ENCODE measurements at regions not wholly inside any gene's neighbourhood (a gene's known extent, or its start where the extent isn't known, plus 50 kb on each side); places are given as distances from the start of the nearest gene placed in this dataset.

GRCh38 chr12:14278294-14278953 lies 87.1 kb upstream of the ATF7IP start:
- TF ChIP-seq CTCF (IDR thresholded peaks at IDR 0.05; ENCODE audit: low read depth, low read length) (no peak), EZH2phosphoT487 (IDR thresholded peaks at IDR 0.05; ENCODE audit: low read depth) (no peak)

All from OCI-LY3 (cell line).